NAMALWA (cell line): ENCODE measurements at regions not wholly inside any gene's neighbourhood (a gene's known extent, or its start where the extent isn't known, plus 50 kb on each side); places are given as distances from the start of the nearest gene placed in this dataset.
"Not testable (repeated sequence)": the region's sequence is repeated elsewhere in the genome, so short reads cannot be mapped to it uniquely, and the experiment has no call there.

Experiments
- DNase-seq: peaks from one replicate; pipeline ENCODE4 v3.0.0-alpha.2; 2015; ENCODE audit warnings: low spot score

GRCh38 chr9:94387338-94388010 is 59.0 kb upstream of the NUTM2F start:
- not testable (repeated sequence) for DNase-seq

- DNase-seq, result not testable (repeated sequence)
Measured at GRCh38 chr9:94388011-94388406, 59.6 kb upstream of the NUTM2F start.

- DNase-seq, result not testable (repeated sequence)
Measured at GRCh38 chr9:94390425-94391098, 62.1 kb upstream of the NUTM2F start.

GRCh38 chr9:94392971-94393624 is 64.7 kb upstream of the NUTM2F start:
- DNase-seq, result not testable (repeated sequence)

GRCh38 chr9:94397766-94398379 is 69.4 kb upstream of the NUTM2F start:
- not testable (repeated sequence) for DNase-seq

- not testable (repeated sequence) for DNase-seq
Measured at GRCh38 chr9:94400461-94400860, 72.0 kb upstream of the NUTM2F start.

GRCh38 chr9:94402795-94403194 is 74.4 kb upstream of the NUTM2F start:
- not testable (repeated sequence) for DNase-seq

- not testable (repeated sequence) for DNase-seq
Measured at GRCh38 chr9:94403571-94403970, 75.1 kb upstream of the NUTM2F start.

GRCh38 chr9:94413665-94414064 is 85.2 kb upstream of the NUTM2F start:
- not testable (repeated sequence) for DNase-seq

- not testable (repeated sequence) for DNase-seq
Measured at GRCh38 chr9:94415111-94415510, 86.7 kb upstream of the NUTM2F start.

- DNase-seq, result not testable (repeated sequence)
Measured at GRCh38 chr9:94420098-94420497, 91.7 kb upstream of the NUTM2F start.

GRCh38 chr9:94421951-94422350 is 93.5 kb upstream of the NUTM2F start:
- not testable (repeated sequence) for DNase-seq

- not testable (repeated sequence) for DNase-seq
Measured at GRCh38 chr9:94425312-94425711, 96.9 kb upstream of the NUTM2F start.

GRCh38 chr9:94437128-94437527 is 108.7 kb upstream of the NUTM2F start:
- not testable (repeated sequence) for DNase-seq

- DNase-seq, result not testable (repeated sequence)
Measured at GRCh38 chr9:94438336-94438735, 109.9 kb upstream of the NUTM2F start.

GRCh38 chr9:94441146-94441545 is 112.7 kb upstream of the NUTM2F start:
- DNase-seq, result not testable (repeated sequence)

GRCh38 chr9:94441796-94442195 is 113.1 kb upstream of the PCAT7 start:
- DNase-seq, result no peak

- no peak for DNase-seq
Measured at GRCh38 chr9:94443032-94443722, 111.7 kb upstream of the PCAT7 start.

- no peak for DNase-seq
Measured at GRCh38 chr9:94445863-94446262, 109.0 kb upstream of the PCAT7 start.

- DNase-seq, result no peak
Measured at GRCh38 chr9:94449486-94449885, 105.4 kb upstream of the PCAT7 start.

GRCh38 chr9:94464790-94465189 is 90.1 kb upstream of the PCAT7 start:
- no peak for DNase-seq

GRCh38 chr9:94472063-94472462 is 82.8 kb upstream of the PCAT7 start:
- not testable (repeated sequence) for DNase-seq
